Hepatocyte (in vitro differentiated cells): ENCODE measurements at regions not wholly inside any gene's neighbourhood (a gene's known extent, or its start where the extent isn't known, plus 50 kb on each side); places are given as distances from the start of the nearest gene placed in this dataset.

Experiments used
- DNase-seq: peaks from one replicate; pipeline ENCODE4 v3.0.0-alpha.2; 2016; ENCODE audit warnings: low spot score
- H2AFZ ChIP-seq: fragments of 200-600 bp; sonication (generic); 2 replicates; pipeline ENCODE4 v1.6.0; 2016; ENCODE audit warnings: antibody characterized with exemption, mild to moderate bottlenecking
- H3K27ac ChIP-seq: fragments of 200-600 bp; sonication (generic); 2 replicates; pipeline ENCODE4 v1.5.1; 2016; ENCODE audit warnings: mild to moderate bottlenecking
- H3K27me3 ChIP-seq: fragments of 200-600 bp; sonication (generic); 2 replicates; pipeline ENCODE4 v1.6.1; 2016
- H3K36me3 ChIP-seq: fragments of 200-600 bp; sonication (generic); replicated peaks from 2 replicates; pipeline ENCODE4 v1.5.1; 2016; ENCODE audit warnings: low read depth; ENCODE audit not compliant: insufficient read depth
- H3K4me1 ChIP-seq: fragments of 200-600 bp; sonication (generic); 2 replicates; pipeline ENCODE4 v1.5.1; 2016; ENCODE audit warnings: mild to moderate bottlenecking, moderate library complexity; ENCODE audit not compliant: insufficient read depth
- H3K4me2 ChIP-seq: fragments of 200-600 bp; sonication (generic); 2 replicates; pipeline ENCODE4 v1.6.0; 2016
- H3K4me3 ChIP-seq: fragments of 200-600 bp; sonication (generic); 2 replicates; pipeline ENCODE4 v1.5.1; 2016; ENCODE audit warnings: mild to moderate bottlenecking
- H3K79me2 ChIP-seq: fragments of 200-600 bp; sonication (generic); 2 replicates; pipeline ENCODE4 v1.6.0; 2017; ENCODE audit warnings: mild to moderate bottlenecking
- H3K9me2 ChIP-seq: fragments of 200-600 bp; sonication (generic); replicated peaks from 2 replicates; pipeline ENCODE4 v1.6.0; 2017; ENCODE audit warnings: mild to moderate bottlenecking; ENCODE audit not compliant: insufficient read depth
- H3K9me3 ChIP-seq: fragments of 200-600 bp; sonication (generic); 2 replicates; pipeline ENCODE4 v1.5.1; 2016; ENCODE audit warnings: low read depth, mild to moderate bottlenecking
- H4K20me1 ChIP-seq: fragments of 200-600 bp; sonication (generic); 2 replicates; pipeline ENCODE4 v1.6.0; 2016; ENCODE audit warnings: mild to moderate bottlenecking; ENCODE audit not compliant: insufficient read depth, poor library complexity, severe bottlenecking
- EZH2 ChIP-seq: fragments of 200-600 bp; sonication (generic); IDR thresholded peaks from 2 replicates; pipeline ENCODE4 v1.6.1; 2016; ENCODE audit warnings: antibody characterized with exemption, mild to moderate bottlenecking, borderline replicate concordance
- EZH2phosphoT487 ChIP-seq: fragments of 200-600 bp; sonication (generic); IDR thresholded peaks from one replicate; pipeline ENCODE4 v1.6.1; 2018; ENCODE audit warnings: antibody characterized with exemption, mild to moderate bottlenecking, low read depth, moderate library complexity; ENCODE audit not compliant: unreplicated experiment, severe bottlenecking
- WGBS: methylation state at CpG from one replicate; pipeline ENCODE4 v1.1.6; 2016; ENCODE audit warnings: low lambda C conversion rate; ENCODE audit errors: missing lambda C conversion rate; 5-methylcytosine and 5-hydroxymethylcytosine counted together
- TF ChIP-seq, protein P1 (sequence below): fragments of 200-600 bp; sonication (generic); IDR thresholded peaks from 2 replicates; pipeline ENCODE4 v1.5.1; 2016; ENCODE audit warnings: antibody characterized with exemption, mild to moderate bottlenecking; ENCODE audit not compliant: poor library complexity

DNA sequence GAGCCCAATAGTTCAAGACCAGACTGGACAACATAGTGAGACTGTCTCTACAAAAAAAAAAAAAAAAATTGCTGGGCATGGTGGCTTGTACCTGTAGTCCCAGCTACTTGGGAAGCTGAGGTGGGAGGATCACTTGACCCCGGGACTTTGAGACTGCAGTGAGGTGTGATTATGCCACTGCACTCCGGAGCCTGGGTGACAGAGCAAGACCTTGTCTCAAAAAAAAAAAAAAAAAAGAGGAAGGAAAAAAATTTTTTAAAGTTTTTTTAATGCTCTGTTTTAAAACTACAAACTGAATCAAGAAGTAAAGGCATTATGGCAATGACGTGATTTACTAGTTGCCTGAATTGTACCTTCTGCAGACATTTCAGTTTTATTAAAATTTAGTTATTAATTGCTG, 54.5 kb upstream of the ZDBF2 start:
- no peaks in the 10 kb centered on the region for H3K36me3 ChIP-seq
- H3K4me1 ChIP-seq: no peaks in the 10 kb centered on the region
- DNase-seq: no peak
- no peak overlapping the region for H3K4me3 ChIP-seq
- 80% methylated on average over 3 of the region's 3 CpGs for WGBS
- no peak overlapping the region for H3K4me2 ChIP-seq
- no peaks in the 10 kb centered on the region for H3K79me2 ChIP-seq
- no peaks in the 10 kb centered on the region for H3K27me3 ChIP-seq
- no peak overlapping the region for H3K27ac ChIP-seq
- no peaks in the 10 kb centered on the region for H4K20me1 ChIP-seq
- H3K9me3 ChIP-seq: no peaks in the 10 kb centered on the region
- no peak for TF ChIP-seq EZH2
- no peak overlapping the region for H2AFZ ChIP-seq
- H3K9me2 ChIP-seq: no peaks in the 10 kb centered on the region

DNA sequence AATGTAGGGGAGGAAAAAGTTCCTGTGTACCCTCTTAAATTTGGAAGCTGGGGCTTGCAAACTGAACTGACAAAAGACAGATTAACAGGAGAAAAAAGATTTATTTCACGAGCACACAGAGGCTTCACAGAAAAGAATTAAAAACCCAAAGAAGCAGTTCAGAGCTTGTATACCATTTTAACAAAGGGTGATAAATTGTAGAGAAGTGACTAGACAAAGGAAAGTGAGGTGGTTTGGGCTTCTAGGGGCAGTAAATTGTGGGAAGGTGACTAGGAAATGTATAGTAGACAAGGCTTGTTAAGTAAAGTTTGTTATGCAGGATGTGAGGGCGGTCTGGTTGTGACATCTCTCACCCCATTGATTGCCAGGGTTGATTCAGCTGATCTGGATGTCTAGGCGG, 53.5 kb upstream of the ZDBF2 start:
- H3K4me2 ChIP-seq: no peak overlapping the region
- H3K79me2 ChIP-seq: no peaks in the 10 kb centered on the region
- H3K4me1 ChIP-seq: no peaks in the 10 kb centered on the region
- no peak for DNase-seq
- no peak overlapping the region for H2AFZ ChIP-seq
- no peak overlapping the region for H3K27ac ChIP-seq
- no peaks in the 10 kb centered on the region for H3K9me3 ChIP-seq
- TF ChIP-seq EZH2 (no peak), EZH2phosphoT487 (no peak)
- TF ChIP-seq, protein P1, sequence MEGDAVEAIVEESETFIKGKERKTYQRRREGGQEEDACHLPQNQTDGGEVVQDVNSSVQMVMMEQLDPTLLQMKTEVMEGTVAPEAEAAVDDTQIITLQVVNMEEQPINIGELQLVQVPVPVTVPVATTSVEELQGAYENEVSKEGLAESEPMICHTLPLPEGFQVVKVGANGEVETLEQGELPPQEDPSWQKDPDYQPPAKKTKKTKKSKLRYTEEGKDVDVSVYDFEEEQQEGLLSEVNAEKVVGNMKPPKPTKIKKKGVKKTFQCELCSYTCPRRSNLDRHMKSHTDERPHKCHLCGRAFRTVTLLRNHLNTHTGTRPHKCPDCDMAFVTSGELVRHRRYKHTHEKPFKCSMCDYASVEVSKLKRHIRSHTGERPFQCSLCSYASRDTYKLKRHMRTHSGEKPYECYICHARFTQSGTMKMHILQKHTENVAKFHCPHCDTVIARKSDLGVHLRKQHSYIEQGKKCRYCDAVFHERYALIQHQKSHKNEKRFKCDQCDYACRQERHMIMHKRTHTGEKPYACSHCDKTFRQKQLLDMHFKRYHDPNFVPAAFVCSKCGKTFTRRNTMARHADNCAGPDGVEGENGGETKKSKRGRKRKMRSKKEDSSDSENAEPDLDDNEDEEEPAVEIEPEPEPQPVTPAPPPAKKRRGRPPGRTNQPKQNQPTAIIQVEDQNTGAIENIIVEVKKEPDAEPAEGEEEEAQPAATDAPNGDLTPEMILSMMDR: no peak
- H3K4me3 ChIP-seq: no peak overlapping the region
- H3K9me2 ChIP-seq: no peaks in the 10 kb centered on the region
- H3K36me3 ChIP-seq: no peaks in the 10 kb centered on the region
- no peaks in the 10 kb centered on the region for H3K27me3 ChIP-seq
- WGBS: 88% methylated on average over 3 of the region's 3 CpGs
- no peaks in the 10 kb centered on the region for H4K20me1 ChIP-seq
